GM15510 (cell line): ENCODE measurements at regions not wholly inside any gene's neighbourhood (a gene's known extent, or its start where the extent isn't known, plus 50 kb on each side); places are given as distances from the start of the nearest gene placed in this dataset.

Source experiments
- POLR2A ChIP-seq: IDR thresholded peaks from 3 replicates; pipeline ENCODE4 v1.6.1; 2011; ENCODE audit warnings: borderline replicate concordance; ENCODE audit not compliant: insufficient read length; ENCODE audit errors: extremely low read depth

DNA sequence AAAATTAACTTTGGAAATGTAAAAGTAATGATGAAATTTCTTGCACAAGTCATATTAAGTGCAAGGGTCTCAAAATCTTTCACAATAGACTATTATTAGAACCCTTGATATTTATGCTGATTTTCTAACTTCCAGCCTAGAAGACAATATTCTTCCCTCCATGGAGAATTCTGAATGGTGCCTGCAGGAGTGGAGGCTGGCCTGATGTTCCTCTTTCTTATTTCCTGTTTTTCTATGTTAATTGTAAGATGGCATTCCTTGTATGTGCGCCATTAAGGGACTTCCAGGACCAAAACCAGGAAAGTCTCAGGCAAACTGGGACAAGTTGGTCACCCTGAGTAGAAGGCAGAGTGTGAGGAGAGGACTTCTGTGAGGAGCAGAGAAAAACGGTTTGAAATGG is 294.9 kb downstream of the DLEU7 start:
- TF ChIP-seq POLR2A, result no peak

DNA sequence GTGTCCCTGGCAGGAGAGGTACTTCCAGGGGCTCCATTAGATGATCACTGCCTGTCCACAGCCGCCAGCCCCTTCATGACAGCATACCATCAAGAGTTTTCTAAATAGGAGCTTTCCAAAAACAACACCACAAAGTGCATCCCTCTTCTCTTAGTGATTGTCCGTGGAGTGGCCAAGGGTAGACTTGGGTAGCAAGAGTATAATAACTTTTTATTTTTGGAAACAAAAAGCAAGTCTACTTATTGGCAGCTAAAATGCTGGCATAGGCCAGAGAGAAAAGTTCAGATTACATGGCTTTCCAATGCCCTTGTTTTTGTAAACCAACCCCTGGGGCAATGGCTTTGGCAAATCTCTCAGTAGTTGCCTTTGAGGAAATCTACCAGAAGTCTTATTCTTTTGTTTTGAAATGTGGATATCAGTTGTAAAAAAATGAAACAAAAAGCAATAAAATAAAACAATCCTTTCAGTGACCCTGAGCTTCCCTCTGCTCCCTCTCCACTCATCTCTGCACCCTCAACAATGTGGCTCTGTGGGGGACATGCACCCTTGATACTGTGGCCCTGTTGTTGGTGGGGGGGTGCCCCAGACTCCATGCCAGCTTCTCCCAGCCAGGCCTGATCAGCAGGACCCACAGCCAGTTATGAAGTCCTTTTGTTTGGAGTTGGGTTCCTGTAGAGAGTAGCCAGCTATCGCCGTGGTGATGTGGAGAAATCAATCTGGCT is 294.1 kb downstream of the DLEU7 start:
- no peak for TF ChIP-seq POLR2A

DNA sequence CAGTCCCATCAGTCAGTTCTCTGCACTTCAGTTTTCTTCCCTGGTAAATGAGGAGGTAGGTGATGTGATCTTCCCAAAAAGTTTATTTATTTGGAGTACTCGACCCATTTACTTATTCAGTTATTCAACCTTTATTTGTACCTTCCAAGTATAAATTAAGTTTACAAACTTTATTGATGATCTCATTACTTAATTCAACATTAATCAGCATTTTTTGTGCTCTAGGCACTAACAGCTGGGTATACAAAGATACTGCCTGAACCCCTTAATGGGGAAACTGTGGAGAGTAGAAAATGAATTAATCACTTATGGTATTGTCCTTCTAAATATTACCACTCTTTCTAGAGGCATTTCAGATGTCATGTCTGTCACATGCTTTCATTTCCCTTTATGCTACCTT is 293.3 kb downstream of the DLEU7 start:
- no peak for TF ChIP-seq POLR2A

DNA sequence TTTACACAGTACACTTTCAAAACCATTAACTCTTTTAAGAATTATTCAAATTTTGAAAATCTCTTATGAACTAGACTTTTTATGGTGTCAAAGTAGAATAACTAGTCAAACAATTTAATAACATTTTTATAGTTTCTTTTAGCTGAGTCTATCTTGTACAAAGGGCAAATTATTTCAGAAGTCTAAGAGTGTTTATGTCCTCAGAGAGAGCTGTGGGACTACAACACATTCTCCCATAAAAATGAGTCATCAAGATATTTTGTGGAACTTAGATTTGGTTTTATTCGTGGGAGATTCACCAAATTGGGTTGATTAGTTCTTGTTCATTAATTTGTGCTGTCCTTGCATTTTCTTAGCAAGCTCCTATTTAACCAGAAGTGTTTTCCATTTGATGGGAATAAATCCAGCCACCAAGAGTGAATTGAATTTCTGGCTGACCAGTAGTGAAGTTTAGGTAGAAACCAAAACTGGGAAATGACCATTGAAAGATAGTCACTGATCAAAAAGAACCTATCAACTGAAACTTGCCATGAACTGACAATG is 291.0 kb downstream of the DLEU7 start:
- no peak for TF ChIP-seq POLR2A

GRCh38 chr13:50561739-50562138 is 281.8 kb downstream of the DLEU7 start:
- TF ChIP-seq POLR2A, result no peak

DNA sequence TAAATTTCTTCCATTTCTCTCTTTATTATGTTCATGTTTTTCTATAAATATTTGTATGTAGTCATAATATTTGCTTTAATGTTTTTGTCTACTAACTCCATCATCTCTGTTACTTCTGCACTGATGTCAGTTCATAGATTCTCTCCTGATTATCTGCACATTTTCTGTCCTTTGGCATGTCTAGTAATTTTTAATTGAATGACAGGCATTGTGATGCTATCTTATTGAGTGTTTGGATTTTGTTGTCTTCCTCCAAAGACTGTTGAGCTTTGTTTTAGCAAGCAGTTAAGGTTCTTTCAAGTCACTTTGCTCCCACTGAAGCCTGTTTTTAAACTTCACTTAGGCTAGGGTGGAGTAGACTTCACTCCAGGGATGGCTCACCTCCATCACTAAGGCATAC is 276.8 kb downstream of the DLEU7 start:
- no peak for TF ChIP-seq POLR2A

- no peak for TF ChIP-seq POLR2A
Observed at GRCh38 chr13:50572129-50572528, 271.4 kb downstream of the DLEU7 start.

DNA sequence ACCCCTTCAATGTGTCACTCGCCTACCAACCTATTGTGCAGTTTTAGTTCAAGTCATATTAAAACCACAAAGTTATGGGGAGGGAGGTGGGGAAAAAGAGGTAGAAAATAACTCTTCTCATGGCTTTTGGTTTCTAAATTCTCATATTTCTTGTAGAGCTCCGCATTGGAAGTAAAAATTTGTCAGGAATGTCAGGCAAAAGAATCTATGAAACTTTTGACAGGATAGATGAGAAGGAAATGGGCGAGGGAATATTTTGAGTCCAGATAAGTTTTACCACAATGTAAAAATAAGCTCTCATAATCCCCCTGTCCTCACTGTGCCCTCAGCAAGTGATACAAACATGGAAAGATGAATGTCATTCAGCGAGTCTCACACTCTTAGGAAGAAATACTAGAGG is 270.4 kb downstream of the DLEU7 start:
- TF ChIP-seq POLR2A, result no peak

DNA sequence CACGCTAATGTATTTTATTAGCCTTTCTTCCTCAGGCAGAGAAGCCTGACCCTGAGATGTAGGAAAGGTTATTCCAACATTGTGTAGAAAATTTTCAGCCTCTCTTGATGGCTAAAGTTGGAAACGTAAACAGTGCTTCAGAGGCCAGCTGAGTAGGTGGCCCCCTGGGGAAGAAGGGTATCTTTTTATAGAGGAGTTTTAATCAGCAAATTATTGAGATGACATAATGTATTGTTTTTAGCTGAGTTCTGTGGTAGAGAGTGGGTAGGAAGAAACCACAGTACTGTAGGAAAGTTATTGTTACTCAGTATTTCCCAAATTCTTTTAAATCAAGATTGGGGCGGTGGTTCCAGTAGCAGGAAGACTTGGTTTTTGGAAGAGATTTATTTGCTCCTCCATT is 268.8 kb downstream of the DLEU7 start:
- TF ChIP-seq POLR2A, result no peak

DNA sequence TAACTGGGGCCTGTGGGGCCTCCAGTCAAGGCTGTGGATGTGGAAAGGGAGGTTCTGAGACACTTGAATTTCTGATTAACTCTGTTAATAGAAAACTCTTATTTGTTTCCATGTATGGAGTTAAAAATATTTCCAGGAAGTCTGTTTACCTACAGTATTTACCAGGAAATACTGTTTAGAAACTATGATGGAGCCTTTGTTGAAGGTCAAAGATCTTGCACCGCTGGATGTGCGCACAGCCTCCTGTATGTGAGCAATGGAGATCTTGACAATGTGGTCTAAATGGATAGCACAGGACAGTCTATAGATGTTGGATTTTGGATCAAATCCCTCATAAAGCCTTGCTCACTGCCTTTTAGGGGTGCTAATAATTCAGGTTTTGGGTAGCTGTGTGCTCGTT is 268.4 kb downstream of the DLEU7 start:
- no peak for TF ChIP-seq POLR2A

DNA sequence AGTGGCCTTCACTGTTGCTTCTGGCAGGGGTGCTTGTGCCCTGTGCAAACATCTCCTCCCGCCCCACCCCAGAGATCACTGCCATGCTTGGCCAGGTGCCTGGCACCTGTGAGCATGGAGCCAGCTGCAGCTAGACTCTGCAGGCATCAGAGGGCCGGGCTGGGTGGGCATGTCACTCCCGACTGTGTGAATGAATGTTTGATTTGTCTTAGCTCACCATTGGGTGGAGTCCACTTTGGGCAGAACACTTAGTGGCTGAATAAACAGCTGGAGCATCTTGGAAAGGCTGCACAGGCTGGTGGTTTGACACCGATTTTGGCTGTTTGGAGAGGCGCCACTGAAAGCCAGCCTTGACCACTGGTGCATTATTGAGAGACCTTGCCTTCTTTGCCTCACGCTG is 267.3 kb downstream of the DLEU7 start:
- TF ChIP-seq POLR2A, result no peak

GRCh38 chr13:50577806-50578205 is 265.7 kb downstream of the DLEU7 start:
- no peak for TF ChIP-seq POLR2A

GRCh38 chr13:50580684-50581305 is 262.7 kb downstream of the DLEU7 start:
- no peak for TF ChIP-seq POLR2A

DNA sequence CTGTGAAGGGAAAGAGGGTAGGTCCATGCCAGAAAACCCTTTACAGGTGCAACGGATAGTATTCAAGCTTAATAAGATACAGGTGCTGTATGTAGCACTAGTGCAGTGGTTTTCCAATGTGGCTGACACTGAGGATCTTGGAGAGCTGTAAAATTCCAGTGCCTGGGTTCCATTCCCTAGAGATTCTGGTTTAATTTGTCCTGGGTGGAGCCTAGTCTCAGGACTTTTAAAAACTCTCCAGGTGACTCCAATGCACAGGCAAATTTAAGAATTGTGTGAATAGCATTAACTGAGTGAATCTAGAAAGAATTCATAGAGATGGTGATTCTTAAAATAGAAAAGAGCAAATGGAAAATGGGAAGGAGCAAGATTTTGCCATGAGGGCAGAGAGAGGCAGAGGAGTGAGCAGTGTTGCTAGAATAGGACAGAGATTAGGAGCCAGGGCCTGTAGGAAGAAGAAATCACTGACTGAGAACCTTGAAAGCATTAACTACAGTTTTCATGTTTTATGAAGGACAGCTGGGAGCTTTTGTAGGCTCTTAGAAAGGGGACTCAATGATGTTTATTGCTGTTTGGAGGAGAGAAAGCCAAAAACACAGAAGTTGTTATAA is 261.8 kb downstream of the DLEU7 start:
- TF ChIP-seq POLR2A, result no peak

- TF ChIP-seq POLR2A, result no peak
Observed at GRCh38 chr13:50584856-50585580, 258.5 kb downstream of the DLEU7 start.
